GM18861 (cell line): ENCODE measurements at regions not wholly inside any gene's neighbourhood (a gene's known extent, or its start where the extent isn't known, plus 50 kb on each side); places are given as distances from the start of the nearest gene placed in this dataset.

Source experiments
- ATAC-seq: cut with Tn5 transposase; IDR thresholded peaks from one replicate; pipeline ENCODE4 v1.9.1; 2021; ENCODE audit not compliant: unreplicated experiment

DNA sequence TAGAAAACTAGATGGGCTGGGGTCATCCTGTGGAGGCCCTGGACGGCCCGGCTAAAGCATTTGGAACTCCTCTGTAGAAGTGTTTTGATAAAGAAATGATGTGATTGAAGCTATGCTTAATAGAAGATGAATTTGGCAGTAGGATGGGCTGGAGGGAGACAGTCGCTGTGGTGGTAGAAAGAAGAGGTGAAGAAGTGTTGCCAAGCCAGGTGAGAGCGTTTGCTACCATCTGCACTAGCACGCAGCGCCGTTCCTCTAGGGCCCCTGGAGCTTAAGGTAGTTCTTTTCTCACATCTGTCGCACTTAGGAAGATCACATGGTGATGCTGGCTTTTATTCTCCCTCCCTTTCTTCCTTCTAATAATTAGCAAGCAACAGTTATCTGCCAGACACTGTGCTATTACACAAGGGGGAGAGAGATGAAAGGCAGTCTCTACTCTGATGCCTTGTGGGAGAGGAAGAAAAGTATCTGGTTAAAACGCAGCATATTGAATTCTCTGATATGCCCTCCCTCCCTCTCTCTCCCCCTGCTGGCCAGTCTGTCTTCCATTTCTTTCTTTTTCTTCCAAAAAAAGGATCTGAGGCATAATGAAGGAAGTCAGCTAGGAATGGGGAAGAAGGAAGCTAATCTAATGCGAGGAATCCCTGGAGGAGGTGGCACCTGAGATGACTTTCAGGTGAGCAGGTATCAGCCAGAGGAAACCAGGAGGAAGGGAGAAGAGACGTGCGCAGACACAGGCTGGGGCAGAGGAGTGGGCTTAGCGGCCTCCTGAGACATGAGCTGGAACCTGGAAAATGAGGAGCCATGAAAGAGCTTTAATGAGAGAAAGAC lies 162.3 kb upstream of the KLF14 start:
- no peak for ATAC-seq

- peak; percentile 35 for ATAC-seq
Measured at GRCh38 chr7:130896898-130897514, 163.0 kb upstream of the KLF14 start.

- ATAC-seq, result peak; percentile 33
Measured at GRCh38 chr7:130897515-130898419, 163.8 kb upstream of the KLF14 start.

DNA sequence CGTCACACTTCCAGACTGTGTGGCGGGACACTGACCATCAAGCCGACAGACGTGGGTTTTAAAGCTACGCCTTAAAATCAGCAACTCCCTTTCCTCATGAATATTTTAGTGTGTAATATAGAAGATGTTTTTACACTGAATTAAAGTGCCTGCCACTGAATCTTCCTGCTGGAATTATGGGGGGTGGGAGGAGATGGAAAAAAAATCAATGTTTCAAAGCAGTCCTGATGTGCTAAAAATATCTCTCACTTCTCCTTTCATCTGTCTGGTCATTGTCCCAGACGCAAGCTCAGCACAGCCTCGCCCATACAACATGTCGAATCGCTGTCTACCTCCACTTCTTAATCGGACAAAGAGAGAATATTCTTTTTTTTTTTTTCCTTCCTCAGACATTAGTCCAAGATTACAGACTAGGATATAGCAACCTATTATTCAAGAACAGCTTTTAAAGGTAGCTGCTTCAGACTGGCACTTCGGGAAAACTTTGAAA lies 165.1 kb upstream of the KLF14 start:
- no peak for ATAC-seq

GRCh38 chr7:130899638-130900401 lies 165.8 kb upstream of the KLF14 start:
- no peak for ATAC-seq

DNA sequence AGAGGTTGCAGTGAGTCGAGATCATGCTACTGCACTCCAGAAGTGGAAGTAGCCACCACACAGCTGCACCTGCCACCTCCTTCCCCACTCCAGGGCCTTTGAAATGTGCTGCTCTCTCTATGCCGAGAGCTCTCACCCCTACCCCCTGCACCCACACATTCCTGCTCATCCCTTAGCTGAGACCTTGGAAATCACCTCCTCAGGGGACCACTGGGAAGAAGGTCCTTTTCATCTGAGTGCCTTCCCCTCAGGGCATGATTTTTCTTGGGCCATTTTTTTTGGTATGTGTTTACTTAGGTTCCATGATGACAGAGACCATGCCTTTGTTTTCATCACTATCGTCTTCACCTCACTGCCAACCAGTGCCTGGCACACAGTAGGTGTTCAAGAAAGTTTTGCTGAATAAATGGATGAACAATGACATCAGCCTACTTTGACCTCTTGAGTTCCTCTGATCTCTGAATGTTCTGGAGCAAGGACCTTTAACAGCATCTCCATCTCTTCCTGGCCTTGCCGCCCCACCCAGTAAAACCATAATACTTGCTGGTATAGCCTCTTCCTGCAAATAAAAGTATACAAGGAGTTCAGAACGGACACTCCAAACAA lies 166.6 kb upstream of the KLF14 start:
- ATAC-seq, result no peak

- no peak for ATAC-seq
Measured at GRCh38 chr7:130901209-130901783, 167.3 kb upstream of the KLF14 start.

DNA sequence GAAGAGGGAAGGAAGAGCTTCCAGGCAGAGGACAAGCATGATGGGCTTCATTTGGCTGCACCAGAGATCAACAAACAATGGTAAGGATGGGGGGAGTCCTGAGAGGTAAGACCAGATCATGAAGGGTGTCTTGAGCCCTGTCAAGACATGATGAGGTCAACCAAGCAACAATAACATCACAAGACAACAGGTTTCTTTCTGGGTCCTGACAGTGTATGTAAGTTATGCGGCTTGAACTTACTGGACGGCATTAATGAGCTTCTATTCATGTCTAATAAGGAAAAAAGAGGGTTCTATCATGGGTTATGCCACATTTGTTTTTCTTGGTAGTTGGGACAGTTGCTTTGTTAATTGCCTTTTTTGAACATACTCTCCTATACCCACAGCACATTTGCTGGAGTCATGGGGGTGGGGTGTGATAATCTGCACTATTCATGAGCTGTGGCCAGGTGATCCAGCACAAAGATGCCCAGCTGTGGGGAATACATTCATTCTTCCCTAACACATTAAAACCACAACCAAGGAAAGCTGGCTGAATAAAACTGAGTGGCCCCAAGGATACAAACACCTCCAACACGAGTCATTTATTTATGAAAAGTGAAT lies 168.8 kb upstream of the KLF14 start:
- no peak for ATAC-seq

DNA sequence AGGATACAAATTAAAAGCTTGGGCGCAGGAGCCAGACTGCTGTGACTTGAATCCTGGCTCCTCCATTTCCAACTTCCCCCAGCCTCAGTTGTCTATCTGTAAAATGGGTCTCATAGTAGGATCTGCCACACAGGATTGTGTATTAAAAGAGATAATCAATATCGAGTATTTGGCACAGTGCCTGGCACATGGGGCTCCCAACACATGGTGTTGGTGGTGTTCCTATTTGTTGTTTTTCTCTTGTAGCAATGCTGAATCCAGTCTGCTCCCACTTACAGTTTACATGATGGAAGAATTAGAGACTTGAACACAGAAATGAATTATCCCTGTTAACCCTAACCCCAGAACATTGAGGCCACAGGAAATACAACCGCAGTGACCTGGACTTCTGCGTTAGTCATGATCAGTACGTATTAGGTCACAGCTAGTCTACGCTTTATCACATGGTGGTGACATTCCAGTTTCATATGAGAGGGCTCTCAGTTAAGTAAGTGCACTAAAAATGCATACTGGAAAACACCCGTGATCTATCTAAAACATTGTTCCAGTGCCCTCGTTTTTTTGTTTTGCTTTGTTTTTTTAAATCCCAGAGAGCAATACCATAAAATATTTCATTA lies 169.5 kb upstream of the KLF14 start:
- ATAC-seq, result no peak

- ATAC-seq, result no peak
Measured at GRCh38 chr7:130904031-130904757, 170.2 kb upstream of the KLF14 start.

DNA sequence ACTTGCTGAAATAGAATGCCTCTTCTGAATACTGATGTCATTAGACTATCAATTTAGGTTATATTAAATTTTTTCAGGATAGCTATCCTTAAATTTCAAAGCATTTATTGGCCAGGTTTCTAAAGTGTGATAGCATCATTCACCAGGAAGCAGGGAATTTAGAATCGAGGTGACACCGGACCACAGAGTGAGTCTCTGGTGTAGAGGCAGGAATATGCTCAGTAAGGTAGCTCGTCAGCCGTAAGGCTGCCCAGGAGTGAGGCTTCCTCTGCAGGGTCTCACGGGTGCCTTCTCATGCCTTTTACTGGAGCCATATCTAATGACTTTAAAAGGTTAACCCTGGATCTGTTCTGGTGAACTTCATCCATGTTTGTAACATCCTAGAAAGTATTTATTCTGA lies 170.8 kb upstream of the KLF14 start:
- ATAC-seq, result no peak

GRCh38 chr7:130906575-130906974 lies 172.6 kb upstream of the KLF14 start:
- ATAC-seq, result no peak

GRCh38 chr7:130907439-130907838 lies 173.4 kb upstream of the KLF14 start:
- no peak for ATAC-seq

- no peak for ATAC-seq
Measured at GRCh38 chr7:130908345-130909160, 174.5 kb upstream of the KLF14 start.

DNA sequence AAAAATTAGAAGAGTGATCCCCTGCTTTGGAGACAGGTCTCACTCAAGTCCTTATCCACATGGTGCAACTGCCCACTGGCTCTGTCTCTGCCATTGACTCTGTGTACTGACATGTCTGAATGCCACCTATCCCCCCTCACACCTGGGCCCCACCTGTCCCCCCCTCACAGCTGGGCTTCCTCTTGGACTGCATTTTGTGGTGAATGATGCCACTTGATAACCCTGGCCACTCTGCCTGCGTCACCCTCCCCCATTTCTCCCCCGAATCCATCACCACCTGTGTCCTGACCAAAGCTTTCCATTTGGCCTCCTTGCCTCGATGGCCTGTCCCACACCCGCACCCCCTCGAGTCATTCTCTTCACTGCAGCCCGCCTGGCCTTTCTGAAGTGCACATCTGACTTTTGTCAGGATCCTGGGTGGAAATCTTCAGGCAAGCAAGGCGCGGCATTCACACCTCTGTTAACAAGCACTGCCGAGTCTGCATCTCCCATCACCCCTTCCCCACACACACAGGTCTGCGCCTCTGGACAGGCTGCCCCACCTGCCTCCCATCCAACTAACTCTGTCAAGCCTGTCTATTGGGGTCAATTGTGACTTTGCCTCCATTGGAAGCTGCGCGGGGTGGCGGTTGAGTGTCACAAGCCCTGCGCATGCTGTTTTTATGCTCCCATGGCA lies 175.3 kb upstream of the KLF14 start:
- ATAC-seq, result no peak

DNA sequence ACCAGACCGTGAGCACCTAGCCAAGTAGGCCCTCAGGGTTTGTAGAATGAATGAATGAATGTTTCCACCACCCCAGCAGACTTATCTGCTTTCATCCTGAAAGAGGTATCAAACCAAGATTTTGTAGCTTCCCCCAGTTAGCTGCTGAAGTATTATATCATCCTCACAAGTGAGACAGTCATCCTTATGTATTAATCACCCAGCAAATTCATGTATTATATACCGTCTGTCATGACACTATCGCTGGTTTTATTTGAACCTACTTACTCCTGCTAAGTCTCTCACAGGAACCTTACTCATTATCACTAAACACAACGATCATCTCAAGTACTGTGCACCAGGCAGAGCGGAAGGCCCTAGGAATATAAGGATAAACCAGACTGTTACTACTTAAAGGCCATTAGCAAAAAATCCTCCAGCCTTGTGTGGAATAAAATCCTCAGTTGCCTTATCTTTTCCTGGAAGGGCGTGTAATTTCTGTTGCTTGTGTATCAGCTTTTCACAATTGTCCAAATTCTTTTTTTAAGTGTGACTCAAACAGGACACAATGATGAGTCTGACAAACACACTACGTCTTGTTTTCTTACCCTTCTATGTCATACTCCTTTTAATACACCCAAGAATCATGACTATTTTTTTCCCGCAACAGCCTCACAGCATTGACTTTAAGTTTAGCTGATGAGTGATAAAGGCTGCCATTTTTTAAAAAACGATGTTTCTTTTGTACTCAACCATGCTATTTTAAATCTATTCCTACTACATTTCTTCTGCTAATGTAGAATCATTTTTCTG lies 176.1 kb upstream of the KLF14 start:
- ATAC-seq, result no peak
